Uterus (tissue), 2 donors: ENCODE measurements at regions not wholly inside any gene's neighbourhood (a gene's known extent, or its start where the extent isn't known, plus 50 kb on each side); places are given as distances from the start of the nearest gene placed in this dataset.

Experiments used
- CTCF ChIP-seq, 4 experiments: fragments of 200-600 bp in 2 of 4; fragments of 450-650 bp in 2 of 4; sonication (generic) in 2 of 4; IDR thresholded peaks; one replicate each; pipeline ENCODE4 v1.5.1; 2016 to 2019; ENCODE audit warnings: antibody characterized with exemption in 4 of 4, mild to moderate bottlenecking in 2 of 4, moderate library complexity in 1 of 4
- POLR2A ChIP-seq, 2 donors: fragments of 450-650 bp; IDR thresholded peaks; one replicate each; pipeline ENCODE4 v1.6.1; 2016; ENCODE audit warnings: antibody characterized with exemption in 2 of 2, mild to moderate bottlenecking in 1 of 2, moderate library complexity in 1 of 2

GRCh38 chr16:73605309-73605708 is 557.4 kb upstream of the ZFHX3 start:
- TF ChIP-seq CTCF (IDR thresholded peaks at IDR 0.05): no peak
- TF ChIP-seq POLR2A (IDR thresholded peaks at IDR 0.05): no peak
